Heart left ventricle (tissue), 16 donors: ENCODE measurements at regions not wholly inside any gene's neighbourhood (a gene's known extent, or its start where the extent isn't known, plus 50 kb on each side); places are given as distances from the start of the nearest gene placed in this dataset.

Experiments
- ATAC-seq, 4 donors: fragments of 200-7000 bp; cut with Tn5 transposase; one replicate each; pipeline ENCODE4 v1.9.1; 2020 to 2022; ENCODE audit warnings: moderate library complexity in 4 of 4, mild to moderate bottlenecking in 3 of 4, moderate number of reproducible peaks in 1 of 4
- DNase-seq, 5 donors: peaks; one replicate each; pipeline ENCODE4 v3.0.0-alpha.2; 2020
- H3K27ac ChIP-seq, 12 donors: fragments of 200-600 bp; sonication (generic) in 4 of 12; one replicate each; pipeline versions ENCODE4 v1.5.0 to v1.8.0; 2016 to 2022; ENCODE audit warnings: mild to moderate bottlenecking in 2 of 12
- H3K27me3 ChIP-seq, 9 donors: fragments of 200-600 bp; sonication (generic) in 2 of 9; one replicate each; pipeline versions ENCODE4 v1.5.1 to v1.8.0; 2016 to 2022; ENCODE audit warnings: mild to moderate bottlenecking in 3 of 9
- H3K36me3 ChIP-seq, 9 donors: fragments of 200-600 bp; sonication (generic) in 2 of 9; one replicate each; pipeline versions ENCODE4 v1.5.0 to v1.8.0; 2018 to 2022; ENCODE audit warnings: mild to moderate bottlenecking in 2 of 9
- H3K4me1 ChIP-seq, 12 donors: fragments of 200-600 bp; sonication (generic) in 4 of 12; one replicate each; pipeline versions ENCODE4 v1.5.0 to v1.8.0; 2016 to 2022; ENCODE audit warnings: mild to moderate bottlenecking in 3 of 12
- H3K4me3 ChIP-seq, 12 donors: fragments of 200-600 bp; sonication (generic) in 4 of 12; one replicate each; pipeline versions ENCODE4 v1.5.0 to v1.8.0; 2017 to 2022; ENCODE audit warnings: mild to moderate bottlenecking in 9 of 12, moderate library complexity in 4 of 12
- H3K9me3 ChIP-seq, 12 donors: fragments of 200-600 bp; sonication (generic) in 4 of 12; one replicate each; pipeline versions ENCODE4 v1.5.0 to v1.8.0; 2016 to 2022; ENCODE audit warnings: mild to moderate bottlenecking in 1 of 12
- POLR2A ChIP-seq, 2 donors: fragments of 450-650 bp; IDR thresholded peaks; one replicate each; pipeline ENCODE4 v1.6.1; 2017; ENCODE audit warnings: antibody characterized with exemption in 2 of 2, mild to moderate bottlenecking in 2 of 2, moderate library complexity in 2 of 2
- WGBS, 4 donors: extraction: QIAGEN DNeasy Blood & Tissue Kit in 2 of 4; methylation state at CpG; one replicate each; pipeline versions ENCODE4 v1.1.5 to v1.1.7; 2013 to 2018; 5-methylcytosine and 5-hydroxymethylcytosine counted together
- intact Hi-C, 10 donors: fragments of 100-400 bp; cut with DNase I; formaldehyde crosslinking; loops; one replicate each; pipeline versions ENCODE4 v1.11.1 to v1.14.2; 2022
- TF ChIP-seq, protein P1 (sequence below), 12 donors: fragments of 200-600 bp; sonication (generic) in 4 of 12; IDR thresholded peaks; one replicate each; pipeline versions ENCODE4 v1.5.0 to v1.8.0; 2018 to 2022; ENCODE audit warnings: antibody characterized with exemption in 12 of 12, mild to moderate bottlenecking in 5 of 12
- donor health status: ischemic (EF 13 %, LVEDD 7.1; RV severe dilation, severe dysfunction).
- donor health status: healthy with polysubstance abuse.
- donor health status: DM: no; HTN: yes; CAD: no.
- donor health status: DM: no; HTN: no; CAD: no.
- donor health status: ischemic (EF 25% LVEDD 6.9; RV normal size, moderate dysfunction).
- donor health status: ischemic (EF 25% LVEDD 5.7; RV mildly dilated, moderate dysfunction).
- donor health status: healthy.
- donor health status: DM: yes; HTN: yes; CAD: no.
- donor health status: ischemic (EF 35%, LVEDD 5.7; RV mildly dilated, moderate dysfunction).
- donor health status: nonischemic (EF 11% LVEDD 7.7; RV severe dilation, severe dysfunction).
- donor health status: DM: yes; HTN: yes; CAD: no.
- donor health status: PGD.
- donor health status: ischemic (EF 29% LVEDD 5.4; RV normal size, mild dysfunction).
- donor health status: nonischemic (EF 23%, LVEDD 6.1; RV moderate dilation, normal function).

DNA sequence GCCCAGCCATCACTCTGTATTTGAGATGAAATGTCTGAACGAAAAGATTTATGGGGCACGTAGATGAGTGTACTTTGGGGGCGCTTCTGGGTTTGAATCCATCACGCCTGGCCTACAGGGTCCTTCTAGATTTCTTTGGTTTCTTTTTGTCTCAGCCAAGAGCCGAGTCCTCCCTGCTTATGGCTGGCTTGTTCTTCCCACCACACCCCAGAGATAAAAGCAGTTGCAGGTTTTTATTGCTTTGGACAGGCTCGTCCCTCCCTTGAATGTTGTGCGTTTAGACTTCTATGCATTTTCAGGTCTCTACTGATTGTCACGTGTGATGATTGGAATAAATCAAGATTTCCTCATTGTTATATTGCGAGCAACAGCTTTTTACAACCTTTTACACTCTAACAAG lies 104.8 kb upstream of the CHRNA7 start:
- no peak overlapping the region for H3K4me3 ChIP-seq
- no peak for TF ChIP-seq POLR2A (IDR thresholded peaks at IDR 0.05)
- TF ChIP-seq, protein P1, sequence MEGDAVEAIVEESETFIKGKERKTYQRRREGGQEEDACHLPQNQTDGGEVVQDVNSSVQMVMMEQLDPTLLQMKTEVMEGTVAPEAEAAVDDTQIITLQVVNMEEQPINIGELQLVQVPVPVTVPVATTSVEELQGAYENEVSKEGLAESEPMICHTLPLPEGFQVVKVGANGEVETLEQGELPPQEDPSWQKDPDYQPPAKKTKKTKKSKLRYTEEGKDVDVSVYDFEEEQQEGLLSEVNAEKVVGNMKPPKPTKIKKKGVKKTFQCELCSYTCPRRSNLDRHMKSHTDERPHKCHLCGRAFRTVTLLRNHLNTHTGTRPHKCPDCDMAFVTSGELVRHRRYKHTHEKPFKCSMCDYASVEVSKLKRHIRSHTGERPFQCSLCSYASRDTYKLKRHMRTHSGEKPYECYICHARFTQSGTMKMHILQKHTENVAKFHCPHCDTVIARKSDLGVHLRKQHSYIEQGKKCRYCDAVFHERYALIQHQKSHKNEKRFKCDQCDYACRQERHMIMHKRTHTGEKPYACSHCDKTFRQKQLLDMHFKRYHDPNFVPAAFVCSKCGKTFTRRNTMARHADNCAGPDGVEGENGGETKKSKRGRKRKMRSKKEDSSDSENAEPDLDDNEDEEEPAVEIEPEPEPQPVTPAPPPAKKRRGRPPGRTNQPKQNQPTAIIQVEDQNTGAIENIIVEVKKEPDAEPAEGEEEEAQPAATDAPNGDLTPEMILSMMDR (IDR thresholded peaks at IDR 0.05): no peak
- intact Hi-C loops: loop anchor here in 1 of 10 donors (5.0 kb wide), 1 partner anchor 177 kb away; no protein-coding TSS in a partner anchor
- no peak overlapping the region for H3K27ac ChIP-seq
- H3K36me3 ChIP-seq: no peaks in the 10 kb centered on the region
- DNase-seq: no peak
- 82 to 87% (median 87%) methylated on average over 9 of the region's 9 CpGs for WGBS, 4 donors
- peaks cover 0 to 2% (median 0%) of the 10 kb centered on the region in 9 donors for H3K27me3 ChIP-seq
- peaks cover 0 to 17% (median 0%) of the 10 kb centered on the region in 12 donors for H3K9me3 ChIP-seq
- no peaks in the 10 kb centered on the region for H3K4me1 ChIP-seq
- no peak for ATAC-seq

DNA sequence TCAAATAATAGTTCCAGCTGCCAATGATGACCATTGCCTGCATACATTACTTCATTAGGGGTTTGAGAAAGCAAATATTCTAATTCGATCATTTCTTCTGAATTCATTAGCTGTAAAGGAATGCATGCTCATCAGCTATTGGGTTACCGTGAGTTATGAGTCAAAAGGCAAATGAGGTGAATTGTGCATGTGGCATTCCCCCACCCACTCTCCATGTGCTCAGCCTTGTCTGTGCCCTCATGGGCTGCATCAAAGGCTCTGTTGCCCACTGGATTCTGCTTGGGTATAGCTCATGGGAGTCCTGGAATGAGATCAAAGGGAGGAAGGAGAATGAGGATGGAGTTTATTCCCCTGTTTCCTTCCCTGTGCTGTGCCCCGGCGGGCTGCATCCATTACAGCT lies 99.3 kb upstream of the CHRNA7 start:
- Histone ChIP-seq H3K36me3 (no peaks in the 10 kb centered on the region), H3K9me3 (no peaks in the 10 kb centered on the region), H3K27me3 (peaks cover 0 to 13% (median 0%) of the 10 kb centered on the region in 9 donors), H3K4me3 (no peak overlapping the region), H3K27ac (no peak overlapping the region), H3K4me1 (no peaks in the 10 kb centered on the region)
- WGBS, 4 donors: 71 to 89% (median 83%) methylated on average over 4 of the region's 4 CpGs
- ATAC-seq (no peak), DNase-seq (no peak)
- intact Hi-C loops: loop anchor here in 1 of 10 donors (5.0 kb wide), 1 partner anchor 51 kb away; no protein-coding TSS in a partner anchor
- TF ChIP-seq, protein P1 (IDR thresholded peaks at IDR 0.05): no peak
- no peak for TF ChIP-seq POLR2A (IDR thresholded peaks at IDR 0.05)

DNA sequence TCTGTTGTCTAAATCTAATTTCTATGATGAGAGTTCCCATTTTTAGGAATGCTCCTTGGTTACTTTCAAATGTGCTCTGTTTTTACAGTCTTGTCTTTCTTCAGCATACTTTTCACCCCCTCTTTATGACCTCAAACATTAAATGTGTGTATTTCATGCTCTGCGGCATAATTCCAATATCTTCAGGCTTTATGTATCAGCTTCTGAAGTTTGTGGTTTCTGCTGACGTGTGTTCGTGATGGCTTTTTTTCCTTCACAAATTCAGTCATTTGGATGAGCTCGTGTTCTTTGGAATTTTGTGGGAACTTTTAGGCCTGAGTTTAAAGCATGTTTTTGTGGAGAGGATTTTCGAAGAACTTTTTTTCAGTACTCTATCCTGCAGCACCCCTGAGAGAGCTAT lies 97.7 kb upstream of the CHRNA7 start:
- TF ChIP-seq POLR2A (IDR thresholded peaks at IDR 0.05): no peak
- TF ChIP-seq, protein P1 (IDR thresholded peaks at IDR 0.05): no peak
- H3K27ac ChIP-seq: no peak overlapping the region
- intact Hi-C loops: loop anchor here in 1 of 10 donors (5.0 kb wide), 1 partner anchor 50 kb away; no protein-coding TSS in a partner anchor
- no peaks in the 10 kb centered on the region for H3K4me1 ChIP-seq
- H3K27me3 ChIP-seq: peaks cover 0 to 16% (median 0%) of the 10 kb centered on the region in 9 donors
- 76 to 84% (median 81%) methylated on average over 5 of the region's 5 CpGs for WGBS, 4 donors
- DNase-seq: no peak
- no peaks in the 10 kb centered on the region for H3K36me3 ChIP-seq
- H3K9me3 ChIP-seq: no peaks in the 10 kb centered on the region
- no peak for ATAC-seq
- no peak overlapping the region for H3K4me3 ChIP-seq

DNA sequence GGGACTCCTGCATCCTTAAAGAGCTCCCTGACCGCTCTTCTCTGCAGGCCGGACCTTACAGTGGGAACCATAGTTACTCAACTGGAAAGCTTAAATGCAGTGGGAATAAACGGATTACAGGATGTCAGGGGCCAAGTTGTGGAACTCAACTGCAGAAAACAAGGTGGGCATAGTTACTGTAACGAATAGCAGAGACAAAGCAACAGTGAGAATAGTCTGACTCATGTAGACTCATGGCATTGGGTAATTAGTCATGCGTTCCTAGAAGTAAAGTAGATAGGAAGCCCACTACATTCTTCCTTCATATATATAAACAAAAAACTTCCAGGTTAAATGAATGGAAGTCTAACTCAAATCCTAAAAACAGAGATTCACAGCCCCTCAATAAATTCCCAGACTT lies 95.5 kb upstream of the CHRNA7 start:
- TF ChIP-seq, protein P1 (IDR thresholded peaks at IDR 0.05): no peak
- TF ChIP-seq POLR2A (IDR thresholded peaks at IDR 0.05): no peak
- Histone ChIP-seq H3K36me3 (no peaks in the 10 kb centered on the region), H3K27ac (no peak overlapping the region), H3K27me3 (peaks cover 0 to 16% (median 0%) of the 10 kb centered on the region in 9 donors), H3K4me3 (no peak overlapping the region), H3K9me3 (no peaks in the 10 kb centered on the region), H3K4me1 (no peaks in the 10 kb centered on the region)
- WGBS, 4 donors: 57 to 68% (median 62%) methylated on average over 5 of the region's 5 CpGs
- ATAC-seq (no peak), DNase-seq (no peak)
- intact Hi-C loops: loop anchor here in 1 of 10 donors (5.0 kb wide), 1 partner anchor 47 kb away; no protein-coding TSS in a partner anchor
